C4-2B (cell line): ENCODE measurements at regions not wholly inside any gene's neighbourhood (a gene's known extent, or its start where the extent isn't known, plus 50 kb on each side); places are given as distances from the start of the nearest gene placed in this dataset.

Experiments
- H3K27ac ChIP-seq: fragments of 450-650 bp; 2 replicates; pipeline ENCODE4 v1.5.1; 2017
- ZFX ChIP-seq: fragments of 450-650 bp; IDR thresholded peaks from 2 replicates; pipeline ENCODE4 v1.6.1; 2017
- TF ChIP-seq, protein P1 (sequence below): fragments of 450-650 bp; conservative IDR thresholded peaks from 2 replicates; pipeline ENCODE4 v1.5.1; 2017; ENCODE audit warnings: mild to moderate bottlenecking

DNA sequence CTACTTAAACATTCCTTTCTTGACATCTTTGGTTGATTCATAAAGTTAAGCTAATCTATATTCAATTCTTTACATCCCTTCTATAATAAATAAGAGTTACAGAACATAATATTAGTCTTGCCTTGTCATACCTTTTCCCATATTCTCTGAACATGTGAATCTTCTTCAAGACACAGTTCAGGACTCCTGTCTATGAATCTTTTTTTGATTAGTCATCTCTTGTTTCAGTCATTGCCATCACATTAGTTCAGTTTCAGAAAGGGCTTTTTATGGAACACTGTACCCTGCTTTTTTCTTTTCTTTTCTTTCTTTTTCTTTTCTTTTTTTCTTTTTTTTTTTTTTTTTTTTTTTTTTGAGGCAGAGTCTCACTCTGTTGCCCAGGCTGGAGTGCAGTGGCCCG is 181.2 kb downstream of the UBE2E3 start:
- no peak for TF ChIP-seq ZFX
- TF ChIP-seq, protein P1, sequence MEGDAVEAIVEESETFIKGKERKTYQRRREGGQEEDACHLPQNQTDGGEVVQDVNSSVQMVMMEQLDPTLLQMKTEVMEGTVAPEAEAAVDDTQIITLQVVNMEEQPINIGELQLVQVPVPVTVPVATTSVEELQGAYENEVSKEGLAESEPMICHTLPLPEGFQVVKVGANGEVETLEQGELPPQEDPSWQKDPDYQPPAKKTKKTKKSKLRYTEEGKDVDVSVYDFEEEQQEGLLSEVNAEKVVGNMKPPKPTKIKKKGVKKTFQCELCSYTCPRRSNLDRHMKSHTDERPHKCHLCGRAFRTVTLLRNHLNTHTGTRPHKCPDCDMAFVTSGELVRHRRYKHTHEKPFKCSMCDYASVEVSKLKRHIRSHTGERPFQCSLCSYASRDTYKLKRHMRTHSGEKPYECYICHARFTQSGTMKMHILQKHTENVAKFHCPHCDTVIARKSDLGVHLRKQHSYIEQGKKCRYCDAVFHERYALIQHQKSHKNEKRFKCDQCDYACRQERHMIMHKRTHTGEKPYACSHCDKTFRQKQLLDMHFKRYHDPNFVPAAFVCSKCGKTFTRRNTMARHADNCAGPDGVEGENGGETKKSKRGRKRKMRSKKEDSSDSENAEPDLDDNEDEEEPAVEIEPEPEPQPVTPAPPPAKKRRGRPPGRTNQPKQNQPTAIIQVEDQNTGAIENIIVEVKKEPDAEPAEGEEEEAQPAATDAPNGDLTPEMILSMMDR: no peak
- no peak overlapping the region for H3K27ac ChIP-seq

DNA sequence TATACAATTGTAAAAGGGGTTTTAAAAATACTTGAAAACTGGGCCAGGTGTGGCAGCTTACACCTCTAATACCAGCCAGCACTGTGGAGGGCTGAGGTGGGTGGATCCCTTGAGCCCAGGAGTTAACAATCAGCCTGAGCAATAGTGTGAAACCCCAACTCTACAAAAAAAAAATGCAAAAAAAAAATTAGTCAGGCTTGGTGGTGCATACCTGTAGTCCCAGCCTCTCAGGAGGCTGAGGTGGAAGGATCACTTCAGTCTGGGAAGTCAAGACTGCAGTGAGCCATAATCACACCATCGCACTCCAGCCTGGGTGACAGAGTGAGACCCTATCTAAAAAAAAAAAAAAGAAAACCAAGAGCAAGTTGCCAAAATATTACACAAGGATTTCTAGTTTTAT is 182.7 kb downstream of the UBE2E3 start:
- TF ChIP-seq, protein P1: no peak
- no peak for TF ChIP-seq ZFX
- H3K27ac ChIP-seq: no peak overlapping the region

- no peak for TF ChIP-seq ZFX
- TF ChIP-seq, protein P1: no peak
- no peak overlapping the region for H3K27ac ChIP-seq
These were observed 183.3 kb downstream of the UBE2E3 start for GRCh38 chr2:181163691-181164090.

DNA sequence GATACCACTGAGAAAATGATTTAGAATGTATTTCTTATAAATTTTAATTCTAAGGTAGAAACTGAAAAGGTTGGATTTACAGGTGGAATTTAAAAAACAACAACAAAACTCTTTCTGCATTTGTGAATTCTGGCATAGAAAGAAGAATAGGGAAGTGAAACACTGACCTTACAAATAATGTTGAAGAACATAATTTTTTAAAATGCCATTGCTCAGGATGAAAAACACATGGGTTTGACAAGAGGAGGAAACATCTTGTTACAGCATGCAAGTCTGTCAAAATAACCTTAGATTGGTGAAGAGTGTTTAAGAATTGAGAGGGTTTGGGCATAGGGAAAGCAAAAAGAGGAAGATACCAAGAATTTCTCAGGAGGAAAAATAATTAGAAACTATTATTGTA is 184.3 kb downstream of the UBE2E3 start:
- H3K27ac ChIP-seq: no peak overlapping the region
- TF ChIP-seq ZFX: no peak
- TF ChIP-seq, protein P1: no peak

DNA sequence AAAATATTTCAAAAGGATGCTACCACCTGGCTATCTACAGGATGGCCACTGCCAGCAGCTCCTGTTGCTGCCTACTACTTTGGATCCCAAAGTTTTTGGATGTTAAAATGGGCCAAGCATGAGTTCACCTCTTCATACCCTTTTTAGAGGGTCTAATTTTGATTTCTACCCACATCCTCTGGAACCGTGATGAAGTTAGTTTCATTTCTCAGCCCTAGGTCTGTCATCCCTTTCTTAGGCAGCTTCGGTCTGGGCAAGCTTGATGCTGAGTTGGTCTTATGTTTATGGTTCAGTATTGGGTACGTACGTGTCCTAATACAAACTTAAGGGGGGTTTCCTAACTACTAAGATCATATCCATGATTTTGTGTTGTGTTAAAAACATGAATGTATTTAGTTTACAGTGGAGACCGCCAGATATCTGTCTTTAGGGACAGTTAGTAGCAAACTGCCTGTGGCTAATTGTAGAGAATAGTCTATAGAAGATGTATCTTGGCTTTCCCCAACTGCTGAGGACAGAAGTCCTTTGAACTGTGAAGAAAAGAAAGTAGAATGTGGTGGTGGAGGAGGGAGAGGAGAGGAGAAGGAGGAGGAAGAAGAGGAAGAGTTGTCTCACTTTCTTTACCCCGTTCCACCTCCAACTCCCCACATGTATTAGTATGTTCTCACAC is 184.9 kb downstream of the UBE2E3 start:
- TF ChIP-seq, protein P1: no peak
- no peak for TF ChIP-seq ZFX
- no peak overlapping the region for H3K27ac ChIP-seq

DNA sequence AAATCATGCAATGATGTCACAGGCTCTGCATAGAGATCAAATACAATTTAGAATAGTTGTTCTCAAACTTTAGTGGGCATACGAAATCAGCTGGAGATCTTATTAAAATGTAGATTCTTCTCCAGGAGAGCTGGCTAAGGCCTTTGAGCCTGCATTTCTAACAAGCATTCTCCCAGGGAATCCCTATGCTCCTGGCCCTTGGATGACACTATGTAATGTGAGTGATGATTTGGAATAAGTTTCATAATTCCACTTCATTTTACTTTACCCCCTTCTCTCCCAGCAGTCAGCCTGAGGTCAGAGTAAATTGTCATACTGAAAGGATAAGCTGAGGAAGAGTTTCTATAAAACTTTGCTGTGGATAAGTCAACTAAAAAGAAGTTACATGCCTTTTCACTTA is 189.1 kb downstream of the UBE2E3 start:
- no peak overlapping the region for H3K27ac ChIP-seq
- TF ChIP-seq, protein P1: no peak
- TF ChIP-seq ZFX: no peak

GRCh38 chr2:181170256-181170655 is 189.9 kb downstream of the UBE2E3 start:
- no peak overlapping the region for H3K27ac ChIP-seq
- TF ChIP-seq ZFX: no peak
- TF ChIP-seq, protein P1: no peak
